HG03159 (cell line): ENCODE measurements at regions not wholly inside any gene's neighbourhood (a gene's known extent, or its start where the extent isn't known, plus 50 kb on each side); places are given as distances from the start of the nearest gene placed in this dataset.
"Not testable (repeated sequence)": the region's sequence is repeated elsewhere in the genome, so short reads cannot be mapped to it uniquely, and the experiment has no call there.

Source experiments
- ATAC-seq: cut with Tn5 transposase; IDR thresholded peaks from one replicate; pipeline ENCODE4 v1.9.1; 2021; ENCODE audit warnings: mild to moderate bottlenecking, moderate library complexity; ENCODE audit not compliant: unreplicated experiment

- no peak for ATAC-seq
These were observed 433.3 kb upstream of the ID2 start for GRCh38 chr2:8248623-8248957.

GRCh38 chr2:8249141-8249540, 432.7 kb upstream of the ID2 start:
- ATAC-seq = no peak

- ATAC-seq = no peak
These were observed 432.1 kb upstream of the ID2 start for GRCh38 chr2:8249769-8250168.

- ATAC-seq = not testable (repeated sequence)
These were observed 431.6 kb upstream of the ID2 start for GRCh38 chr2:8250290-8250689.

- no peak for ATAC-seq
These were observed 430.6 kb upstream of the ID2 start for GRCh38 chr2:8251291-8251690.

GRCh38 chr2:8251856-8252255, 430.0 kb upstream of the ID2 start:
- no peak for ATAC-seq

- peak; percentile 92 for ATAC-seq
These were observed 428.7 kb upstream of the ID2 start for GRCh38 chr2:8252997-8253694.

GRCh38 chr2:8253781-8254180, 428.1 kb upstream of the ID2 start:
- no peak for ATAC-seq

GRCh38 chr2:8254214-8254613, 427.6 kb upstream of the ID2 start:
- ATAC-seq = not testable (repeated sequence)

GRCh38 chr2:8254791-8255447, 426.9 kb upstream of the ID2 start:
- no peak for ATAC-seq

- no peak for ATAC-seq
These were observed 426.4 kb upstream of the ID2 start for GRCh38 chr2:8255448-8255800.

GRCh38 chr2:8256905-8257304, 425.0 kb upstream of the ID2 start:
- no peak for ATAC-seq

- no peak for ATAC-seq
These were observed 424.4 kb upstream of the ID2 start for GRCh38 chr2:8257502-8257901.

- no peak for ATAC-seq
These were observed 423.4 kb upstream of the ID2 start for GRCh38 chr2:8258406-8258805.

- ATAC-seq = no peak
These were observed 422.6 kb upstream of the ID2 start for GRCh38 chr2:8259106-8259840.

- ATAC-seq = no peak
These were observed 422.0 kb upstream of the ID2 start for GRCh38 chr2:8259841-8260178.

GRCh38 chr2:8260213-8260612, 421.6 kb upstream of the ID2 start:
- ATAC-seq = no peak

GRCh38 chr2:8263901-8264300, 418.0 kb upstream of the ID2 start:
- no peak for ATAC-seq

- ATAC-seq = no peak
These were observed 416.9 kb upstream of the ID2 start for GRCh38 chr2:8264981-8265380.

- no peak for ATAC-seq
These were observed 416.2 kb upstream of the ID2 start for GRCh38 chr2:8265476-8266226.

GRCh38 chr2:8266563-8266962, 415.3 kb upstream of the ID2 start:
- no peak for ATAC-seq

- ATAC-seq = no peak
These were observed 414.8 kb upstream of the ID2 start for GRCh38 chr2:8267048-8267447.
